Neutrophil (primary cell): ENCODE measurements at regions not wholly inside any gene's neighbourhood (a gene's known extent, or its start where the extent isn't known, plus 50 kb on each side); places are given as distances from the start of the nearest gene placed in this dataset.

Experiments
- H3K27ac ChIP-seq: fragments of 200-600 bp; sonication (generic); 2 replicates; pipeline ENCODE4 v1.5.1; 2016; ENCODE audit warnings: mild to moderate bottlenecking, moderate library complexity
- H3K27me3 ChIP-seq: fragments of 200-600 bp; sonication (generic); 2 replicates; pipeline ENCODE4 v1.6.0; 2016; ENCODE audit warnings: mild to moderate bottlenecking
- H3K36me3 ChIP-seq: fragments of 200-600 bp; sonication (generic); 2 replicates; pipeline ENCODE4 v1.5.1; 2017
- H3K4me1 ChIP-seq, 2 experiments: fragments of 200-600 bp in 1 of 2; sonication (generic) in 1 of 2; 1 replicate in 1 of 2; 2 replicates in 1 of 2; pipeline versions ENCODE4 v1.5.1 to v1.6.1; 2013 to 2016; ENCODE audit warnings: low read depth in 1 of 2, low read length in 1 of 2, mild to moderate bottlenecking in 1 of 2, moderate library complexity in 1 of 2; ENCODE audit not compliant: control insufficient read depth in 1 of 2, insufficient read depth in 1 of 2
- H3K4me3 ChIP-seq, 2 experiments: fragments of 200-600 bp in 1 of 2; sonication (generic) in 1 of 2; 1 replicate in 1 of 2; 2 replicates in 1 of 2; pipeline ENCODE4 v1.5.1; 2013 to 2016; ENCODE audit warnings: low read depth in 1 of 2, low read length in 1 of 2, mild to moderate bottlenecking in 1 of 2, moderate library complexity in 1 of 2
- H3K9me3 ChIP-seq: fragments of 200-600 bp; sonication (generic); 2 replicates; pipeline ENCODE4 v1.5.1; 2016
- TF ChIP-seq, protein P1 (sequence below): fragments of 200-600 bp; sonication (generic); IDR thresholded peaks from 2 replicates; pipeline ENCODE4 v1.5.1; 2016; ENCODE audit warnings: antibody characterized with exemption

DNA sequence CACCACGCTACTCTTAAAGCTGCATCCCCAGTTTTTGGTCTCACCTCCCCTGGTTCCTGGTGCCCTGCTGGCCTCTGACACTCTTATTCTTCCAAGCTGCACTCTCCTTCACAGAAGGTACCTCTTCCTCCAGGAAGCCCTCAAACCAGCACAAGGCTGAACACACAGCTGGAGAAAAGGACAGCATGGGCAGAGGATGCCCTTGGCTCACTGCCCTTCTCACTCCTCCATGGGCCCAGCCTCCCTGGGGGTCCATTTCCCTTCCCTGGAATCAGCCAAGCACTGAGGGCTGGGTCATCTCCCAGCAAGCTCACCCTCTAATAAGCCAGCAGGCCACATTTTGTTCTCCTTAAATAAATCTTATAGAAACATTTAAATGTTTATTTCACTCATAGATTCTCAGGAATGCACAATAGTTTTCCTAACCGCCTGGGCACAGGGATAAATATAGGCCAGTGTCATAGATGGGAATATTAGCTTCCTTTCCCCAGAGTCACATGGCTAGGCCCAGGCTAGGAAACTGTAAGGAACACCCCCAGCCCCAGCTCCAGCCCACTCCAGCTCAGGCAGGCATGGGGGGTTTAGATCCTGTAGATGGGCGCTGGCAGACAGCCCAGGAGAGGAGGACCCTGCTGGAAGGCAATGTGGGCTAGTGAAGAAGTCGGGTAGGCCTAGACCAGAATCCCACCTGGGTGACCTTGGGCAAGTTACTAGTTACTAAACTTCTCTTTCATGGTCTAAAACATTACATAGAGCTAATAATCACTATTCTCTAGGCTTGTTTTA is 51.5 kb downstream of the IRAG1 start:
- Histone ChIP-seq H3K9me3 (no peaks in the 10 kb centered on the region), H3K27me3 (no peaks in the 10 kb centered on the region), H3K4me3 (peak overlapping the region in 1 of 2 experiments; percentile 32), H3K4me1 (peaks cover 43 to 52% of the 10 kb centered on the region in 2 experiments), H3K27ac (peak overlapping the region; percentile 89), H3K36me3 (no peaks in the 10 kb centered on the region)
- TF ChIP-seq, protein P1, sequence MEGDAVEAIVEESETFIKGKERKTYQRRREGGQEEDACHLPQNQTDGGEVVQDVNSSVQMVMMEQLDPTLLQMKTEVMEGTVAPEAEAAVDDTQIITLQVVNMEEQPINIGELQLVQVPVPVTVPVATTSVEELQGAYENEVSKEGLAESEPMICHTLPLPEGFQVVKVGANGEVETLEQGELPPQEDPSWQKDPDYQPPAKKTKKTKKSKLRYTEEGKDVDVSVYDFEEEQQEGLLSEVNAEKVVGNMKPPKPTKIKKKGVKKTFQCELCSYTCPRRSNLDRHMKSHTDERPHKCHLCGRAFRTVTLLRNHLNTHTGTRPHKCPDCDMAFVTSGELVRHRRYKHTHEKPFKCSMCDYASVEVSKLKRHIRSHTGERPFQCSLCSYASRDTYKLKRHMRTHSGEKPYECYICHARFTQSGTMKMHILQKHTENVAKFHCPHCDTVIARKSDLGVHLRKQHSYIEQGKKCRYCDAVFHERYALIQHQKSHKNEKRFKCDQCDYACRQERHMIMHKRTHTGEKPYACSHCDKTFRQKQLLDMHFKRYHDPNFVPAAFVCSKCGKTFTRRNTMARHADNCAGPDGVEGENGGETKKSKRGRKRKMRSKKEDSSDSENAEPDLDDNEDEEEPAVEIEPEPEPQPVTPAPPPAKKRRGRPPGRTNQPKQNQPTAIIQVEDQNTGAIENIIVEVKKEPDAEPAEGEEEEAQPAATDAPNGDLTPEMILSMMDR = no peak

DNA sequence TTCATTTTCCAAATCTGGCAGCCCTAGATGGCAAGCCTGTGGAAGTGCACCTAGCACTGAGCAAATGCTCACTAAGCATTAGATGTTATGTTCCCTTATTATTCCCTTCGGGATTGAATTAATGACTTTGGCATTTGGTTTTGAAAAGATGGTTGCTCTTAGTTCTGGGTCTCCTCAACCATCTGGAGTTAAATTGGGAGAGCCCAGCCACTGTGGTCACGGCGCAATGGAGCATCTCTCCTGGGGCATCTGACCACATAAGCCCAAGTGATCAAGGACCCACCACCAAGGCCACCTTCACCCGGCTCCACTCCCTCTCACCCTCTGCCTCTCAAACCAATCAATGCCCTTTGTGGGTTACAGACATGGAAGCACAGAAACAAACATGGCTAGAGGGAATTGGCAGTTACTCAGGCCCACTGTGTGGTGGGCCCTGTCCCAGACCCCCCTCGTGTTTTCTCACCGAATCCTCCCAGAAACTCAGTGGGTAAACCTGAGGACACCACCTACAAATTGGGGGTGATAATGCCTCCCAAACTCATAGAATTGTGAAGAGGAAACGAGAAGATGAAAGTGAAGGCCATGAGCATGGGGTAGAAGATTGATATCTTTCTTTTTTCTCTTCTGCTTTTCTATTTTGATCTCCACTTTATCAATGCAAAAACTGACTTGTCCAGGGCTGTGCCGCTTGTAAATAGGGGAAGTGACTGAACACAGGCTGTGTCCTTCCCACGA is 52.2 kb downstream of the IRAG1 start:
- Histone ChIP-seq H3K27ac (peak overlapping the region; percentile 89), H3K9me3 (no peaks in the 10 kb centered on the region), H3K36me3 (no peaks in the 10 kb centered on the region), H3K4me1 (peaks cover 37 to 44% of the 10 kb centered on the region in 2 experiments), H3K27me3 (no peaks in the 10 kb centered on the region), H3K4me3 (peak overlapping the region in 1 of 2 experiments; percentile 32)
- TF ChIP-seq, protein P1 = no peak

DNA sequence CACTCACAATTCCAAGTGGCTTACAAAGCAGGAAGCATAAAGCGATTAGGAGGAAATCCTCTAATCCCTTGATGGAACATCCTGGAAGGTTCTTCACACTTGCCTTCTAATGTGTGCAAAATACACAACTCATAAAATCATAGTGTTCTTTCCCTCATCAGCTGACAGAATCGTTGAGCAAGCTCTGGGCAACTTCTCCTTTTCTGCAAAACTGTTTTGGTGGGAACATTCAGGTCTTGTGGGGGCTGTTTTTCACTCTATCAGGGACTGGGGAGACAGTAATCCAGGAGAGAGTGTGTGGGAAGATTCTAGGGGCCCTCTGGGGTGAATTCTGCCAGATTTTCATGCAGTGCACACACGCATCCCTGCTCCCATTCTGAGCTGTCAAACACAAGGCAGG is 53.2 kb downstream of the IRAG1 start:
- H3K27me3 ChIP-seq = no peaks in the 10 kb centered on the region
- peak overlapping the region in 1 of 2 experiments; percentile 37 for H3K4me3 ChIP-seq
- TF ChIP-seq, protein P1 = no peak
- no peaks in the 10 kb centered on the region for H3K36me3 ChIP-seq
- H3K9me3 ChIP-seq = no peaks in the 10 kb centered on the region
- peaks cover 36 to 42% of the 10 kb centered on the region in 2 experiments for H3K4me1 ChIP-seq
- peak overlapping the region; percentile 89 for H3K27ac ChIP-seq

DNA sequence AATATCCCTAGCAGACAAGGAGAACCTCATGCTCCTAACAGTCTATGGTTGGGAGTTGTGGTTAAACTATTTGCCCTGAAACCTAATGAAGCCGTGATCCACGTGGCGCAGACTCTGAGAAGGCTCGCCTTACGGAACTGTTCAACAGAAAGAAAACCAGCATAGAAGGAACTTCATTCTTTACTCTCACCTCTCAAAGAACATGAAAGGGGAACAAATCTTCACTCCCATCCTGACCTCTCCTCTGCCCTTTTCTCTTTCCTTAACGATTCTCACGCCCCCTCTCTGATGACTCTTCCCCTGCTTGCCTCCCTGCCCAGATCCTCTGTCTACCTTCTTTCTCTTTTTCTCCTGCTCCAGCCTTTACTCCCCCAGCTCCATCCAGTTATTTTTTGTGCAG is 54.2 kb downstream of the IRAG1 start:
- Histone ChIP-seq H3K36me3 (no peaks in the 10 kb centered on the region), H3K4me1 (peaks cover 36 to 42% of the 10 kb centered on the region in 2 experiments), H3K9me3 (no peaks in the 10 kb centered on the region), H3K27ac (peak overlapping the region; percentile 89), H3K27me3 (no peaks in the 10 kb centered on the region), H3K4me3 (peak overlapping the region in 1 of 2 experiments; percentile 37)
- TF ChIP-seq, protein P1 = no peak

DNA sequence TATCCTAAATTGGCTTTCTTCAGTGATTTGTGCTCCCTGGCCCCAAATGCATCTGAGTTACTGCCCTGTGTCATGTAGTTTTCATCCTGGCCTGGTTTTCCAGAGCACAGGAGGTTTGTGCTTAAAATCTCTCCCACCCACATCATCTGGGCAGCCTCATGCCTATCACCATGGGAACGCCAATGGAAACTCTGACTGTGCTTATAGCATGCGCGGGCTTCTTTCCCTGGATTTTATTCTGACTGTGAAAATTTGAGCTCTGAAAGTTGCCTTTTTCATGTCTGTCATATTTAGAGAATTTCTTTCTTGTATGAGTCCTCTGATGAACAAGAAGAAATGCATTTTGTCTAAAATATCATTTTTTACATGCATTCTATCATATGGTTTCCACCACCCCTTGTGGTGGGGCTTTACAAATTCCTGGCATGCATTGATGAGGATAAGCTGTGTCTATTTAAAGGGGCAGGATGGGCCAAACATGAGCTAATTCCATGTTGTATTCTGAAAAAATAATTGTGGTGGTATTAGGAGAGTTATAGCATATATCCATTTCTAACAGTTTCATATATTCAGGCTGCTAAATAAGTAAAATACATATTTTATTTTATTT is 55.1 kb downstream of the IRAG1 start:
- Histone ChIP-seq H3K27ac (peak overlapping the region; percentile 89), H3K4me1 (peaks cover 36 to 42% of the 10 kb centered on the region in 2 experiments), H3K27me3 (no peaks in the 10 kb centered on the region), H3K4me3 (no peak overlapping the region), H3K9me3 (no peaks in the 10 kb centered on the region), H3K36me3 (no peaks in the 10 kb centered on the region)
- TF ChIP-seq, protein P1 = no peak
